Limb (tissue), 2 donors: ENCODE measurements at regions not wholly inside any gene's neighbourhood (a gene's known extent, or its start where the extent isn't known, plus 50 kb on each side); places are given as distances from the start of the nearest gene placed in this dataset.

ENCODE experiments used
- DNase-seq, 2 donors: peaks; one replicate each; pipeline ENCODE4 v3.0.0-alpha.2; 2016; ENCODE audit errors: extremely low spot score in 2 of 2

DNA sequence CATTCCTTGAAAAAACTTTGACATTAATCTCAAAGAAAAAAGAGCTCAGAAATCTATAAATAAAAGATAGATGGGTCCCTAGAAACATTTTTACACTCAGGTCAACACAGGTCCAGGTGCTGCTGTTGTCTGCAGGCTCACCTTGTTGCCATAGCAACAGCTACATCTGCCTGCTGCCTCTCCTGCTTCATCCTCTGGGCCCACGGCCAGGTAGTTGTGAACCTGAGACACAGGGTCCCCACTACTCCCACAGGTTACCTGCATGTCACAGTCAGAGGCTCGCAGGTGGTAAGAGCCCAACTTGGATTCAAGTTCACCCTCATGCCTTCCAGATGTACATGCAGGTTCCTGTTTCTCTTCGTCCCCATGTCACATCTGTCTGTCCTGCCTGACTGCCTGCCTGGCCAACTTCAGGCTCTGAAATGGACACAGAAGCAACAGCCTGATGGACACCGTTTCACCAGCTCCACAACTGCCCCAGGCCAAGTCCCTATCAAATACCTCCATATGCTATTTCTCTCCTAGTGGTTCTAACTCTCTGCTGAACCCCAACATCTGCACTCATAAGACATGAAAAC, 88.3 kb upstream of the SALL3 start:
- DNase-seq: no peak

DNA sequence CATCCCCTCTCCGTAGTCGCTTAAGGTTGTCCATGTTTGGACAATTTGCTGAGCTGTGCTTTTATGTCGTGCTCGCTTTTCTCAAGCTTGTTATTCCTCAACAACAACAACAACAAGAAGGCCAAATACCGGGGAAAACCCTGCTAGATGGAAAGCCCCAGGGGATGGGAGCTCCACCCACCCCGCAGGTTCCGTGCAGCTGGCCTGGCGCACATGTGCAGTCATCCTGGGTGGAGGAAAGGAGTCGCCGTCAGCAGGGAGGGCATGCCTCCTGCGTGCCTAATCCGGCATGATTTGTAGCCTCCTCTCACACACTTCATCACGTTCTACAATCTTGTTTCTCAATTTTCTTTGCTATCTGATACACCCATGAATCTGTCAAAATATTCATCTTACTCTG, 87.4 kb upstream of the SALL3 start:
- DNase-seq: no peak

DNA sequence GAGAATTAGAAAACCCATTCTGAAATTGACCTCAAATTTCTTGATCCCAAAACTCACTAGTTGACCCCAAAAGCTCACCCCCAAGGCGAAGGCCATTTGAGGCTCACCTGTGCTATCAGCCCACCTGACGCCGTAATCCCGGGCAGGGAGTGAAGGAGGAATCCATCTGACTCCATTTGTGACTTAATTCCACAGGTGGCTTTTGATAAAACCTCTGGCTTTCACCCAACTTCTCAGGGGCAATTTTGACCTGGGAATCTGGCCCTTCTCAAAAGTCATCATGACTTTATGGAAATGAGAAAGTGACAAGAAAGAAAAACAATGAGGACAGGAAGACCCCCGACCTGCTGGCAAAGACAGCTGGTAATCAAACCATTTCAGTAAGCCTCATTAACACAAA, 86.9 kb upstream of the SALL3 start:
- no peak for DNase-seq

DNA sequence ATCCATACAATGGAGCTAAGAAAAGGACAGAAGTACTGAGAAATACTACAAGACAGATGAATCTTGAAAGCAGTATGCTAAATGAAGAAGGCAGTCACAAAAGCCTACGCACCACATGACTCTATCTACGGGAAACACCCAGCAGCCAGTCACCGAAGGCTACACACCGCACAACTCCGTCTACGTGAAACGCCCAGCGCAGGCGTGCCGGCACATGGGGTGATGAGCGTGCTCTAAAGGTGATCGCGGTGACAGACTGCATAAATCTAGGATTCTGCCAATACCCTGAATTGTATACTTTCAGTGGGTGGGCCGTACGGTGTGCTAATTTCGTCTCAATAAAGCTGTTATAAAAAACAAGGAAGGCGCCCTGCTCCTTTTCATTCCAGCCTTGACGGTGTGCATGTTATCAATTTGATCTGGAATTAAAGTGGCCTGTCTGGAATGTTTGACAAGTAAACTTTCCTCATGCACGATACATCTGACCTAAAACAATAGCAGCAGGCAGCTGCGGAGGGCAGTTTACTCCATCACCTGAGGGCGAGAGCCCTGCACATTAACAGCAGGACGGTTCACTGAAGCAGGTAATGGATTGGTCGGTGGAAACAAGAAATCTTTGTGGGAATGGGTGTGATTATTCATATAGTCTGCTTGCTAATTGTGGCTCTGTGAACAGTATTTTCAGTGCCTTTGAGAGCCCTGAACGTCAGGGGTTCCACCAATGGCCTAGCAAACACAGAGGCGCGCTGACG, 86.2 kb upstream of the SALL3 start:
- DNase-seq: no peak

DNA sequence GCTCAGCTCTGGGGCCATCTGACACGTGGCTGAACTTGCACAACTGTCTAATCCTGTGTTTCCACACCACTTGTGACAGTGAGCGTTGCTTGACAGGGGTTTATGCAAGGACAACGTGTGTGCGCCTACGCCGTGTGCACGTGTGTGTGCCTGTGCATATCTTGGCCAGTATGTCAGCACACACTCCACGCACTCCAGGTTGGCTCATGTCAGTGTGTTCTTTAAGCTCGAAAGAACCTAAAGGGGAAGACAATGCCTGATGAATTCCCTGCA, 85.6 kb upstream of the SALL3 start:
- no peak for DNase-seq

DNA sequence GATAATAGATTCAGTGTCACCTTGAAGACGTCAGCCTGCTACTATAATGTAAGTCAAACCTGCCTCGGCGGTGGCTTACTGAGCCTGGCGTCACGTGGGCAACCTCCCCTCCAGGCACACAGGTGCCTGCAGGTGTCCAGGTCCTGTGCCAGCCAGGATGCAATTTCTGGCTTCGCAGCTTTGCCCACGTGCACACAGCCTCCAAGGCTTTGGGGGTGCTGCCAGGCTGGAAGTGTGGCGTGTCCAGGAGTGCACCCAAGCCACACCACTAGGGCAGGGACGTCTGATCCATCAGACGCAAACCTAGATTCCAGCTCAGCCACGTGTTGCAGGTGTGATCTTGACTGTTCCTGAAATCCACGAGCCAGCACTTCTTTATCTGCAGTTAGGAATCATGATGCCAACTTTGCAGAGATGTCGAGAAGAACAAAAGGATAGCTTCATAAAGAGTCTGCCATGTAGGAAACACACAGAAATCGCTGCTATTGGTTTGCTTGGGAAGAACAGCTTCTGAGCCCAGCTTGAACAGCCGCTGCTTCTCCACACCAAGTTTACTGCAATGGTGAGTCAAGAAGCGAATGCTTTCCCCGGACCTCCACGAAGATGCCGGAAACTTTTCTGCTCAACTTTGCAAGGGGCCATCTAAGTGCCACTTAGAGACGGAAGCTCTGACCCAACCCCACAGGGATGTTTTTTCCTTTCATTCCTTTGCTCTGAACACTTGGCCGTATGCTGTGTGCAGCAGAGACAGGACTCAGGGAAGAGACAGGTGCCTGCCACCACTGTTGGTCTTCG, 84.2 kb upstream of the SALL3 start:
- DNase-seq: no peak

DNA sequence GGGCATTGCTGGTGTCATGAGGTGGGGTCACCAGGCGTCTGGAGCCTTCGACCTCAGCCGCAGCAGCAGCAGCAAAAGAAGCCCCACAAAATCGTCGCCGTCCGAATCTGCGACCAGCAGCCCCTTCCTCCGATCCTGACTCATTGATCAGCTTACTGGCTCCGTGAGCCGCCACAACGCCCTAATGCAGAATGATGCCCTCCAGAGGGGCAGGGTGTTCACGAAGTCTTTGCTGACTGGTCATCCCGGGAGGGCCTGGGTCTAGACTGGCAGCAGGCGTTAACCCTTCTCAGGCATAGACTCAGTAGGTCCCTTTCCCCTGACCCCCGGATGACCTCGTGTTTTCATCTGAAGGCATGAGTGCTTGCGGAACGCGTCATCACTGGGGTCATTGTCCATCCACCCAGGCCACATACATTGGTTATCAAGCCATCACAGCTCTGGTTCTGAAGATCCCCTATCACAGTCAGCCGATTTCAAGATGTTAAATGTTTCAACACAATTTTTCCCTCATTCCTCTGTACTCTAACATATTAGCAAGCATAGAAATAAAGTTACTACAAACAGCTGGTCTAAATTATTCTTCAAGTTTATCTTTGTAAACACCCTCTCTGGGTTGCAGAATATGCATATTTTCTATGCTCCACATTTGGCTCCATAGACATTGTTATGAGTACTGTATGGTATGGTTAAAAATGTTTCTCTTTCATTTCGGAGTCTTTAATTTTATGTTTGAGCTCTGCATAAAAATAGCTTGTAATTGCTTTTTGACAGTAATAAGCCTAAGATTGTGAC, 83.3 kb upstream of the SALL3 start:
- no peak for DNase-seq

DNA sequence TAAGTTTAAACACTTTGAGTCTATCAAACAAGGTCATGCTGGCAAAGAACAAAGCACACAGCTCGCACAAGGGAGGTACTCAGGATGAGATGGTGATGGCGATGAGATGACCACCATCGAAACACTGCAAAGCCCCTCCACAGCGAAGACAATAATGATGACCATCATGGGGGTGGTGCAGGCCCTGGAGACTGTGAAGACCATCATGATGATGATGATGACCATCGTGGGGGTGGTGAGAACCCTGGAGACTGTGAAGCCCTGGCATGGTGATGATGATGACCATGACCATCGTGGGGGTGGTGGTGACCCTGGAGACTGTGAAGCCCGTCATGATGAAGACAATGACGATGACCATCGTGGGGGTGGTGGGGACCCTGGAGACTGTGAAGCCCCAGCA, 81.6 kb upstream of the SALL3 start:
- no peak for DNase-seq

DNA sequence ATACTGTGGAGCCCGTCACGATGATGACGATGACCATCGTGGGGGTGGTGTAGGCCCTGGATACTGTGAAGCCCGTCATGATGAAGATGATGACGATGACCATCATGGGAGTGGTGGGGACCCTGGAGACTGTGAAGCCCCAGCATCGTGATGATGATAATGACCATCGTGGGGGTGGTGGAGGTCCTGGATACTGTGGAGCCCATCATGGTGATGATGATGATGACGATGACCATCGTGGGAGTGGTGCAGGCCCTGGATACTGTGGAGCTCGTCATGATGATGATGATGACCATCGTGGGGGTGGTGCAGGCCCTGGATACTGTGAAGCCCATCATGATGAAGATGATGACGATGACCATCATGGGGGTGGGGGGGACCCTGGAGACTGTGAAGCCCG, 81.0 kb upstream of the SALL3 start:
- no peak for DNase-seq

DNA sequence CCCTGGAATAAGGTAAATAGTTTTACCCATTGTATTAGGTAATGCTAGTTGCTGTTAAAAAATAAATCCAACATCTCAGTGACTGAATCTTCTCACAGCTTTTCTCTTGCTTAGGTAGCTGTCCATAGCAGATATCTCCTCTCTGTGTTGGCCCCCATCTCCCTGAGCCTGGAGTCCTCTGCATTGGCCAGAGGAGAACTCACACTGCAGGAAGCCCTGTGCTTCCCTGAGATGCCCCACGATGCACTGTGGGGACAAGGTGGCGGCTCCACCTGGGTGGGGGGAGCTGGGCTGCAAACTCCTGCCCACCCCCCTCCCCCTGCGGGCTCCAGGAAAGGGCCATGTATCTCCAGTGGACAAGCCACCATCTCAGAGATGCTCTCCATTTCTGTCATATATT, 80.4 kb upstream of the SALL3 start:
- no peak for DNase-seq

DNA sequence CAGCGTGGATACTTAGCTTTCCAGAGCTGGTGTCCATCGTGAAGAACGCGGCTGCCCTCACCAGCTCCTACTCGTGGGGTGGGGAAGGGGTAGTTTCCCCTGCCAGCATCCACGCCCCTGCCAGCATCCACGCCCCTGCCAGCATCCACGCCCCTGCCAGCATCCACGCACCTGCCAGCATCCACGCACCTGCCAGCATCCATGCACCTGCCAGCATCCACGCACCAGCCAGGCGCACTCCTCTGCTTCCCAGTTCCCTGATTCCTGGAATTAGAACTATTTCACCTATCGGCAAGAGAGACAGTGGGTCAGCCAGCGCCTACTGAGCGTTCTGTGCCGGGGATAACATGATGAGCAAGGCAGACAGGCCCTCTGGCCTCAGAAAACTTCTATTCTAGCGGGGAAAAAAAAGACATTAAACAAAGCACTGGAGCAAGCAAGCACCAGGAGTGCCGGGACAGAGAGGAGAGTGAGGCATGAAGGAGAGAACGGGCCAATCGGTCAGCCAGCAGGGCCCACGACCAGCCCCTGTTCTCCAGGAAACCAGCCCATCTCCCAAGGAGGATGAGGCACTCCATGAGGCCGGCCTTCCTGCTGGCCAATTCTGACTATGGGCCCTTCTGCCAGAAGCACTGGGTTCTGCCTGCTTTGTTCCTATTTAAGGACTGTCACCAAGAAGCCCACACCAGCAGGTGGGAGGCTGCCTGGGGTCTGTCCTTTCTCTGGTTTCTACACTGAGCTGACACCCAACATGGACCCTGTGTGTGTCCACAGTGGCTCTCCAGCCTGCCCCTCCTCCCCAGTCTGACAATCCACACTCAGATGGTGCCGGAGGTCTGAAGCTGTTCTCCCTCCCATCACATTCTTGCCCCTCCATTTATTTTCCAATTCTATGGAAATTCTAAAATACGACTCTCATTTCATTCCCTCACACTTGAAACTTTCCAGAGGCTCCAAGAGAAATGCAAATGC, 78.4 kb upstream of the SALL3 start:
- DNase-seq: no peak

DNA sequence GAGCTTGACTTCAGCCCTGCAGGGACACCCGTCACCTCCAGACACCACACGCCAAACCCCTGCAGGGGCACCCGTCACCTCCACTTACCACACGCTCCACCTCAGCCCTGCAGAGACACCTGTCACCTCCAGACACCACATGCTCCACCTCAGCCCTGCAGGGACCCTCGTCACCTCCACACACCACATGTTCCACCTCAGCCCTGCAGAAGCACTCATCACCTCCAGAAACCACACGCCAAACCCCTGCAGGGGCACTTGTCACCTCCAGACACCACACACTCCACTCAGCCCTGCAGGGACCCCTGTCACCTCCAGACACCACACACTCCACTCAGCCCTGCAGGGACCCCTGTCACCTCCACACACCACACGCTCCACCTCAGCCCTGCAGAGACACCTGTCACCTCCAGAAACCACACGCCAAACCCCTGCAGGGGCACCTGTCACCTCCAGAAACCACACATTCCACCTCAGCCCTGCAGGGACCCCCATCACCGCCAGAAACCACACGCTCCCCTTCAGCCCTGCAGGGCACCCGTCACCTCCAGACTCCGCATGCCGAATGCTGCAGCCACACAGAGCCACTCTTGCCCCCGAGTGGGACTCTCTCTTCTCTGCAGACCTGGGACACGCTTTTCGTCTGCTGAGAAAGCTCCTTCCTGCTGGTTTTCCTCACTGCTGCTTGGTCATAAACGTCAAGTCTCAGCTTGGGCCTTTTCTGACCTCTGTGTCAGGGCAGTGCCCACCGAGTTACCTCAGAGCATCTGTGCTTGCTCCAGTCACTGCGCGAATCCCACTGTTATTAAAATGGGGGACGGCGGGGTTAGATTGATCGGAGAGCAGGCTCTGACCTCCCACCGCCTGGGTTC, 77.5 kb upstream of the SALL3 start:
- no peak for DNase-seq

DNA sequence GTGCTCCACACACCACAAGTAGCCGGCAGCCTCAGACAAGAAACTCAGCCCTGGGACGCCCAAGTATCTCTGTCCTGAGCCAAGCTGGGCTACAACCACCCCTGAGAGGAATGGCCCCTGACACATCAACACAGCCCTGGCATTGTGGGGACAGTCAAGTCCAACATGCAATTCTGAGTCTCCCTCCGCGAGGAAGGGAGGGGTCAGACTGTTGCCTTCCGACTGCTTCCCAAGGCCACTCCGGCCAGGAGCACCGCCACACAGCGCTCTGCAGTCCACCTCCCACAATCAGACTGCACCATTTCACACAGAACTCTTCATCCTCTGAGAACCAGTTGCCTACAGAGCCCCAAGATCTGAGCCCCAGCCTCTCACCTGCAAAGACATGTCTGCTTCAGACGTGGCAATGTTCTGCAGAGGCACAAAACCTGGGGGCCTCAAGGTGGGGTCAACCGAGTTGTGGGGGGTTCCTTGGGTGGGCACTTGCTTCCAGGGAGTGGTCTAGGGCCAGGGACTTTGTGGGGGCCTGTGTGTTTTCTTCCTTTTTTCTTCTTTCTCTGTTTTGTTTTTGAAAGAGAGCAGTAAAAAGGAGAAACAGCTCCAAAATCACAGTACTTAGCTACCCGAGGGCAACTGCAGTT, 76.7 kb upstream of the SALL3 start:
- no peak for DNase-seq

DNA sequence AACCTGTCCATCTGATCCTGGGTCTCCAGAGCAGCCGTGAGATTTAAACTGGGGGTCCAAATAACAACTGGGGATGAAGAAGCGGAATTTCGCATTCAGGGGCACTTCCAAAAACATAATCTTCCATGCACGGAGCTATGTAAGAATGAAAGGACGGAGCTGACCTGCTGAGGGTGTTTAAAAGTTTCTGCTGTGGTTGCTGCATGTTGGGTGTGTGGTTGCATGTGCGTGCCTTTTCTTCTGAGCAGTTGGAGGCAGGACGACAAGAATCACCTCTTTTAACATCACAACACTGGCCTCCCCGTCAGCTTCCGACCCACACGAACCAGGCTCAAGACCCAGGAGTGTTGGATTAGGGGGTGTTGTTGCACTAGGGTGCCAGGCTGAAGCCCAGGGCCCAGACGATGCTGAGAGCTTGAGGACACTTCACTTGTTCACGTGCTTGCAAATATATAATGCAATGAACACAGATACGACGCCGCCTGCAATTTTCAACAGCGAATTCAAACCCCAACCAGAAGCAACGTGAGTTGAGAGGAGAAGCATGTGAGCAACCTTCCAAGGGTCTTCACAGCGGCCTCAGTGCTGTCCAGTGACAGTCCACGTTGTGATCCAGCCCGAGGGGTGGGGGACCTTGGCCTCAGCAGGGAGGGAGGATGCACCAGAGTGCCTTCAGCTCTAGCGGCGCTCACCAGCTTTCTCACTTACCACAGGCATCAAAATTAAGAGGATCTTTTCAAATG, 76.0 kb upstream of the SALL3 start:
- no peak for DNase-seq

DNA sequence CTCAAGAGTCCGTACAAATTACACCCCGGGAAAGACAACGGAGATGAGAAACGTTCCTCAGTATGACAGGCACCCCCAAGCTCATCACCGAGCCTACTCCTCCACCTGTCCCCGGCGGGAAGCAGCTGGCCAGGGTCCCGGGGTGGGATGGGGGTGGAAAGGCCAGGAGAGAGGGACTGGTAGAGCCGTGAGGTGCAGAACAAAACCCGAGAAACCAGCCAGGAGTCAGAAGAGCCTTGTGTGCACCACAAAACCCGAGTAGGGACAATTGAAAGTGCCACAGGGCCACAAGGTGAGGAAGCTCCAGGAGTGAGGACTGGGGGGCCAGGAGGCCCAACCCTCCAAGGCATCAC, 75.5 kb upstream of the SALL3 start:
- no peak for DNase-seq

DNA sequence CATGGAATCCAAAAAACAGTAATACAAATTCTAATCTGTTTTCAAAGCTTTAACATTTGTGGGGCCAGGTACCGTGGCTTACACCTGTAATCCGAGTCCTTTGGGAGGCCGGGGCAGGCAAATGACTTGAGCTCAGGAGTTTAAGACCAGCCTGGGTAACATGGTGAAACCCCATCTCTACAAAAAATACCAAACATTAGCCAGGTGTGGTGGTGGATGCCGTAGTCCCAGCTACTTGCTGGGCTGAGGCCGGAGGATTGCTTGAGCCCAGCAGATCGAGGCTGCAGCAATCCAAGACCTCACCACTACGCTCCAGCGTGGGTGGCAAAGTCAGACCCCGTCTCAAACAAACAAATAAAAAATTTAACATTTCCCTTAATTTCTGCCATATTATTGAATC, 74.3 kb upstream of the SALL3 start:
- DNase-seq: no peak

DNA sequence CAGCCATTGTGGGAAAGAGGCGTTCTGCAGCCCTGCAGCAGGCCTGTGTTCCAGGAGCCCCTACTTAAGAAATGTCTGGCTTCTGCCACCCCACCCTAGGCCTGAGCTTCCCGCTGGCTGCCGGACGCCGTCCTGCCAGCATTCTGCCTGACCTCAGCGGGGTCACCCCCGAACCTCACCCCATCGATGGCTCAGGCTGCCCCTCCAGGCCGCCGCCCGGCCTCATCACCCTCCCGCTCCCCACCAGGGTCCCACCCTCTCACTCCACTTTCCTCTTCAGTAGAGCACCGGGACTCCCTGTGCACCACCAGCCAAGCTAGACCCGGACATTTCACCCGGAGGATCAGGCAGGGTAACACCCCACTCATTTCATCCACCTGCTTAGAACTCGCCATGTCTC, 73.6 kb upstream of the SALL3 start:
- DNase-seq: no peak

DNA sequence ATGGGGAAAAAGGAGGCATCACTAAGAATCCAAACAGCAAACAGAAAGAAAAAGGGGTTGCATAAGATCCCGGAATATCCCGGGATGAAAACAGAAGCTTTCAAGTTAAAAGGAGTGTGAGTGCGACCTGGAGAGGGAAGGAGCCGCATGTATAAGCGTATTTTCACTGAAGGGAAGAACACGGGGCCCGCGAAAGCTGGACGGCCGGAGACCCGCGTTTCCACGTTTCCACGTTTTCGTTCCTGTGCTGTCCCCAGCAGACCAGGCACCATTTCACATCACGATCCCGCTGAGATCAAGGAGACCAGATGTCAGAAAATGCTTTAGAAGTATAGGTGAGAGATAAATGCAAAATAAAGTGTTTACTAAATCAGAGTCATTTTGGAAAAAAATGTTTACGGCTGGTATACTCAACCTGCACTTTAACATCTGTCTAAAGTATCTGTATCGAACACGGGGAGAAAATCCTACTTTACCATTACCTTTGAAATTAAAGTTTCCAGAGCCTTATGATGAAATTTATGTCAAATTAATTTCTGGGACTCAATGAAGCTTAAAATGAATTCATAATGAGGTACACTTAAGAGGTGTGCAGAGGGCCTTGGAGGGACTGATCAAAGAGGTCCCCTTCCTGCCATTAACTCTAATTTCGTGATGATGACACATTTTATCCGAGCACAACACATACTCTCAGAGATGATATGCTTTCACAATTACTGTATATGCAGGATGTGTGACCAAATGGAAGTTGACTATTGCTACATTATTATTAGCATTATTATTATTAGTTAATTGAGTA, 71.0 kb upstream of the SALL3 start:
- no peak for DNase-seq
